Sciatic nerve (tissue), 2 donors: ENCODE measurements at regions not wholly inside any gene's neighbourhood (a gene's known extent, or its start where the extent isn't known, plus 50 kb on each side); places are given as distances from the start of the nearest gene placed in this dataset.

Experiments
- ATAC-seq: fragments of 200-7000 bp; cut with Tn5 transposase; one replicate; pipeline ENCODE4 v1.9.1; 2020; ENCODE audit warnings: mild to moderate bottlenecking, moderate library complexity
- DNase-seq: peaks from one replicate; pipeline ENCODE4 v3.0.0-alpha.2; 2020; ENCODE audit warnings: low spot score
- intact Hi-C: fragments of 100-400 bp; cut with DNase I; formaldehyde crosslinking; loops from one replicate; pipeline ENCODE4 v1.14.2; 2022
- donor health status: DM: no; HTN: no; CAD: no.
- donor health status: DM: no; HTN: no; CAD: no.

DNA sequence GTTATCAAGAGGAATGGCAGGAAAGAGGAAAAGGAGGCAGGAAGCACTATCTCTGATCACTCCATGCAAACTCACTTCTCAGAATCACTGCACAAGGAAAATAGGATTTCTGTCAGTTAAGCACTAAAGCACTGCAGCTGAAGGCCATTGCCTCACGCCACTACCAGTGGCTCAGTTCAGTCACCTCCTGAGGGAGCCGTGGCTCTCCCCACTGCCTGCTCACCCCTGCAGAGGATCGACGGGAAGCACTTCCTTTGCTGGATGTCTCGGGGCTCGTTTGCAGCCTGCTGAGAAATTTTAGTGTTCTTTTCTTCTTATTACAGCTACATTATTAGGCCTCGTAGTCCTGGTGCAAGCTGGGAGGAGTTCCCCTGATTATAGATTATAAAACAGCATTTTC, 90.1 kb upstream of the ADCY1 start:
- intact Hi-C loops, result no loop called here
- ATAC-seq (no peak), DNase-seq (no peak)

DNA sequence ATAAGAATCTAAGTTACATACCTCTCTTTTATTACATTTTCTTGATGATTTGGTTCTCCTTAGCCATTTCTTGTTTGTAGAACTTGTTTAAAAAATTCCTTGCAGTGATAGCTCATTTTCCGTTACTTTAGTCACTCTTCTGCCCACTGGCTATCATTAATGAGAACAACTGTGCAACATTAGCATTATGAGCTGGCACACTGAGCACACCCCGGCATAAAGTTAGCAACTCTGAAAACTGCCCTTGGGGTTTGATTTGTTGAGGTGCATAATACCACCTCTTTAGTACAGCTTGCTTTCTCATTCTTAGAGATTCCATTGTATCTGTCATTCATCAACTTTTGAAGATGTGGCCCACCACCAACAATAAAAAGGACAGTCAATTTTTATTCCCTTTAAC, 87.6 kb upstream of the ADCY1 start:
- intact Hi-C loops, result no loop called here
- DNase-seq, result no peak
- no peak for ATAC-seq

DNA sequence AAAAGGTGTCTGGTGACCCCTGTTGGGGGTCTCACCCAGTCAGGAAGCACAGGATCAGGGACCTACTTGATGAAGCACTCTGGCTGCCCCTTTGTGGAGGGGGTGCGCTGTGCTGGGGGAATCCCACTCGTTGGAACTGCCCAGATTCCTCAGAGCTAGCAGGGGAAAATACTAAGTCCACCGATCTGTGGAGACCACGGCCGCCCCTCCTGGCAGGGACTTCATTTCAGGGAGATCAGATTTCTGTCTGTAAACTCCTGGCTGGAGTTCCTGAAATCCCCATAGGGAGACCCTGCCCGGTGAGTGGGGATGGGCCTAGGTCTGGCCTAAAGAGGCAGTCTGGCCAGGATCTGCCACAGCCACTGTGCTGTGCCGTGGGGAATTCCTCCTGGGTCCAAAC, 79.3 kb upstream of the ADCY1 start:
- DNase-seq, result no peak
- no peak for ATAC-seq
- intact Hi-C loops, result no loop called here

DNA sequence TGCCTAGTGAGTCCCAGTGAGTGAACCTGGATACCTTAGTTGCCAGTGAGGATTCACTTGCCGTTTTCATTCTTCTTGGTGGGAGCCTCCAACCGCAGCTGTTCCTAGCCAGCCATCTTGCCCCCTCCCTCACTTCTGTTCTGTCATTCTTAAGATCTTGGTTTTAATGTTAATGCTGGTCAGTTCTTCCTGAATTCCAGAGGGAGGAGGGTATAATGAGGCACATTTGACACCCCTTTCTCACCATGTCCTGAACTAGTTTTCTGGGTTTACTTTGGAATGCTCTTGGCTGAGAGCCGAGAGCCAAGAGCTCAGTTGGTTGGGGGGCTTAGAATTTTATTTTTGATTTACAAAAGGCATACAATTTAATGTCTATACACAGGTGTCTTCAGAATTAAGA, 78.5 kb upstream of the ADCY1 start:
- intact Hi-C loops, result no loop called here
- ATAC-seq, result no peak
- DNase-seq, result no peak

DNA sequence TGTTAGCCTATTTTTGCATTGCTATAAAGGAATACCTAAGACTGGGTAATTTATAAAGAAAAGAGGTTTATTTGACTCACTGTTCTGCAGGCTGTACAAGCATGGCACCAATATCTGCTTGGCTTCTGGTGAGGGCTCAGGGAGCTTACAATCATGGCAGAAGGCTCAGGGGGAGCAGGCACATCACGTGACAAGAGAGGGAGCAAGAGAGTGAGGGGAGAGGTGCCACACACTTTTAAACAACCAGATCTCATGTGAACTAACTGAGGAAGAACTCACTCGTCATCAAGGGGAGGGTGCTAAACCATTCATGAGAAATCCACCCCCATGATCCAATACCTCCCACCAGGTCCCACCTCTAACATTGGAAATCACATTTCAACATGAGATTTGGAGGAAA, 73.9 kb upstream of the ADCY1 start:
- intact Hi-C loops, result no loop called here
- DNase-seq, result no peak
- no peak for ATAC-seq

DNA sequence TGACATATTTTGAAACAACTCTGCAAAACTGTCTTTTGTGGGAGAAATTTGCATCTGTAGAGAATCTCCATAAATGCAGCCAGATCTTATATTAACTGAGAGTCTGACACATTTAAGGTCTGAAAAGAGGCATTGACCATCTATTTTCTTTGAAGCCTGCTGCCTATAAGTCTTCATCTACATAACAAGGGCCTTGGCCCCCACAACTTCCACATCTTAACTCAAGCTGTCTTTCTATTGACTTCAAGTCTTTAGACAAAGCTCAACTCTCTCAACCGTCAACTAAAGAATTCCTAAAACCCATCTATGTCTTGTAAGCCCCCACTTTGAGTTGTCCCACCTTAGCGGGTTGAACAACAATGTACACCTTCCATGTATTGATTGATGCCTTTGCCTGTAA, 72.4 kb upstream of the ADCY1 start:
- no peak for ATAC-seq
- intact Hi-C loops, result no loop called here
- DNase-seq, result no peak

DNA sequence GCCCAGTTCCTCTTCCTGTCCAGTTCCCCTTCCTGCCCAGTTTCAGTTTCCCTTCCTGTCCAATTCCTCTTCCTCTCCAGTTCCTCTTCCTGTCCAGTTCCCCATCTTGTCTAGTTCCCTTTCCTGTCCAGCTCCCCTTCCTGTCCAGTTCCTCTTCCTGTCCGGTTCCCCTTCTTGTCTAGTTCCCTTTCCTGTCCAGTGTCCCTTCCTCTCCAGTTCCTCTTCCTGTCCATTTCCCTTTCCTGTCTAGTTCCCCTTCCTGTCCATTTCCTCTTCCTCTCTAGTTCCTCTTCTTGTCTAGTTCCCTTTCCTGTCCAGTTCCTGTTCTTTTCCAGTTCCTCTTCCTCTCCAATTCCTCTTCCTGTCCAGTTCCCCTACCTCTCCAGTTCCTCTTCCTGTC, 68.1 kb upstream of the ADCY1 start:
- intact Hi-C loops, result no loop called here
- ATAC-seq (no peak), DNase-seq (no peak)

DNA sequence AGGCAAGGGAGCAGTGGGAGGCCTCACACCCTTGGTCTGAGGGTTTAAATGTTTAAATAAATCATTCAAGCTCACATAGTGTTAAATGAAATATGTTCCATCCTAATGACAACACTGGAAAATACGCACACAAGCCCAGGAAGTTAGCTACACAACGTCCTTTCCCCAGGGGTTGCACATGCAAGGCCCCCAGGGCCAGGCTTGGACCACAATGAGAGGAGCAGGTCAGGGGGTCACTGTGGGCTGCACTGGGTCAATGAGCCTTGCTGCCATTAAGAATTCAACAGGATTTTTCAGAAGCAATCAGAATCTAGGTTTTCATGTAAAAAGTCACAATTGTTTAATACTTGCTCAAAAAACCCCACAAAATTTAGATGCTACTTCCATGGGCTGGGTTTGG, 64.9 kb upstream of the ADCY1 start:
- ATAC-seq (peak; percentile 53), DNase-seq (no peak)
- intact Hi-C loops, result no loop called here

DNA sequence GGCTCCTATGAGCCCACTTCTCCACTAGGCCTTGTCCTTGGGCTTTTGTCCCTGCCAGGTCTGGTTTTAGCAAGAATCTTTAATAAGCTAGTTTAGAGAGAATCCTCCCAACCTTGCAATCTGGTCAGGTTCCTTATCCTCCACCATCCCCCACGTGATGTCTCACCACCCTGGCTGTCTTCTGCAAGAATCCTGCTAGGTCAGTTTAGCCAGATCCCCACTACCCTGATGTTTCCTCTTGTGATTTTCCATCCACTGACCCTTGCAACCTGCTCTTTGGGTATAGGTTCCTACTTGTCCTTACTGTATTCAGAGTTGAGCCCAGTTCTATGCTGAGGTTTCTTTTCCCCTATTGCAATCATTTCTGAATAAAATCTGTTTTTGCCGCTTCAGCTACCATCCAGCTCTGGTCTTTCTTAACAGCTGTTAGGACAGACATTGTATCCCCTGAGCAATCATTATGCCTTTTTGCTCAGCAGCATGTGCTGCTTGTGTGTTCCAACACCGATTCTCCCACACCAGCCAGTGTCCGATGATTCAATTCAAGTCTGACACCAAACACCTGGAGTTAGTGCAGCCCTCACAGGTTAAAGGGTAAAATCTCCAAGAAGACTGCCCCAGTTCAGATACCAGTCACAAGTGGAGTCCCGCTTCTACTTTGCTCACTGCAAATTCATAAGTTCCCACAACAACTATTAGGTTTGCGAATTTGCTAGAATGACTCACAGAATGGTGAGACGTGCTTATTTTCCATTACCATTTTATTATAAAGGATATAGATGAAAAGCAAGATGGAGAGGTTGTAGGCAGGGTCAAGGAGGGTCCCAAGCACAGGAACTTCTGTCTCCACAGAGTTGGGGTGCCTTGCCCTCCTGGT, 62.2 kb upstream of the ADCY1 start:
- ATAC-seq (no peak), DNase-seq (no peak)
- intact Hi-C loops, result no loop called here

DNA sequence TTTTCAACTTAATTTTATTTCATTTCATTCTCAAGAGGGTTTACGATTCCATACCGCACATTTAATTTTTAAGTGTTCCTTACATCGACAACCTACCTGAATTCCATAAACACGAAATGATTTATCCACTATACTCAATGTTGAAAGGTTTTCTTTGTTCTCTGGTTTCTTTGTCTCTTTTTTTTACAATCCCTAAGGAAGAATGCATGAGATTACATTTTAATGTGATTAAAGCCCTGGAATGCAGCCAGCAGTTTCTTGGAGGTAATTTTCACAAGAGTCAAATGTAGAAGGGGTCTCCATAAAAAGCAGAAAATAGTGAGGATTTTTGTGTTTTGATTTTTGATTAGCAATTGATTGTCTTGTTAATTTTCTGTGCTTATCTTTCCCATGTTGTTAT, 59.2 kb upstream of the ADCY1 start:
- intact Hi-C loops, result no loop called here
- DNase-seq, result no peak
- ATAC-seq, result no peak

DNA sequence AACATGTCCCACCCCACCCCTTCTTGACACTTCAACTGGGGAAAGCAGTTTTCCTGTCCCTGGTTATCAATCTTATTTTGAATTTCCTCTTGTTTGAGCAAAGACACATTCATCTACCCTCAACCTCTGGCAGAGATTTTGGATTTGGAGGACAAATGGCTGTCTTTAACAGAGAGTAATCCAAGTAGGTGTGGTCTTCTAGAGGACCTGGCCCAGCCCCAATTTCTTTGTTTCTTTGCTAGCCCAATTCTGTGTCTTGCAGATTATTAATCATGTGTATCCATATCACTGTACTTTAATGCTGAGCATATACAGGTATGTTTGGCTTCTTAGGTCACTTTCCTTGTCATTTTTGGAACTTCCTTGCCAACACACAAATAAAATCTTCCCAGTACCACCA, 58.8 kb upstream of the ADCY1 start:
- no peak for DNase-seq
- no peak for ATAC-seq
- intact Hi-C loops, result no loop called here
